ENCODE measurements at regions not wholly inside any gene's neighbourhood (a gene's known extent, or its start where the extent isn't known, plus 50 kb on each side); places are given as distances from the start of the nearest gene placed in this dataset.

DNA sequence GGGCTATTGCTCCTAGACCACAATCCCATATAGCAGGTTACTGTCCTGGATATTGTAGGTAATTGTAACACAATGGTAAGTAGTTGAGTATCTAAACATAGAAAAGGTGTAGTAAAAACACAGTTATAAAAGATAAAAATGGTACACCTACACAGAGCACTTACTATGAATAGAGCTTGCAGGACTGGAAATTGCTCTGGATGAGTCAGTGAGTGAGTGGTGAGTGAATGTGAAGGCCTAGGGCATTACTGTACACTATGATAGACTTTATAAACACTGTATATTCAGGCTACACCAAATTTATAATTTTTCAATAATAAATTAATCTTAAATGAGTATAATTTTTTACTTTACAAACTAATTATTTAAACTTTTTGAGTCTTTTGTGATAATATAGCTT is 425.7 kb downstream of the PABPC4L start:
- DNase-seq (no peak), ATAC-seq (no peak)
- Histone ChIP-seq H3K4me1 (no peaks in the 10 kb centered on the region), H3K9me3 (no peaks in the 10 kb centered on the region), H3K27ac (no peak overlapping the region), H3K27me3 (ENCODE audit: insufficient read depth in 3 of 3, low read length in 2 of 3) (no peaks in the 10 kb centered on the region), H3K36me3 (ENCODE audit: insufficient read depth in 1 of 2, low read depth in 1 of 2) (no peaks in the 10 kb centered on the region), H3K4me3 (no peak overlapping the region)
- intact Hi-C loops (cut with DNase I) = no loop called here
- no peak for TF ChIP-seq CTCF (IDR thresholded peaks at IDR 0.05)

DNA sequence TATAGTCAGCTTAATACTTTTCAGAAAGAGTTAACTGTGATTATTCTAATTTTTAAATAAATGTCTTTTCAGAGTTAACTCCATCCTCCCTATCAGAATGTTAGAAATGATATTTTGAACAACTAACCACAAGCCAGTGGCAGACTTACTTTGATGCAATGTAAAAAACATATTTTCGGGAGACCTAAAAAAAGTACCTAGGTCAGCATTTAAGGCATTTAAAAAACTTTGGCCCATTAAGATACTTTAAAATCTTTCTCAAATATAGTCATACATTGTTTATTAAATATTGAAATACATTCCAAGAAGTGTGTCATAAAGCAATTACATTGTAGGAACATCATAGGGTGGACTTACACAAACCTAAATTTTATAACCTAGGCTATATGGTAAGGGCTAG is 426.1 kb downstream of the PABPC4L start:
- TF ChIP-seq CTCF (IDR thresholded peaks at IDR 0.05) = no peak
- 86 to 95% (median 92%) methylated on average over 1 of the region's 1 CpG for WGBS, 3 donors
- ATAC-seq (no peak), DNase-seq (no peak)
- H3K4me3 ChIP-seq = no peak overlapping the region
- H3K36me3 ChIP-seq (ENCODE audit: insufficient read depth in 1 of 2, low read depth in 1 of 2) = no peaks in the 10 kb centered on the region
- H3K4me1 ChIP-seq = no peaks in the 10 kb centered on the region
- H3K9me3 ChIP-seq = no peaks in the 10 kb centered on the region
- H3K27me3 ChIP-seq (ENCODE audit: insufficient read depth in 3 of 3, low read length in 2 of 3) = no peaks in the 10 kb centered on the region
- intact Hi-C loops (cut with DNase I) = no loop called here
- H3K27ac ChIP-seq = no peak overlapping the region

GRCh38 chr4:133759428-133759827 is 442.2 kb downstream of the PABPC4L start:
- H3K4me1 ChIP-seq = no peaks in the 10 kb centered on the region
- H3K36me3 ChIP-seq (ENCODE audit: insufficient read depth in 1 of 2, low read depth in 1 of 2) = no peaks in the 10 kb centered on the region
- ATAC-seq = no peak
- H3K27ac ChIP-seq = no peak overlapping the region
- no peaks in the 10 kb centered on the region for H3K27me3 ChIP-seq (ENCODE audit: insufficient read depth in 3 of 3, low read length in 2 of 3)
- no peak overlapping the region for H3K4me3 ChIP-seq
- WGBS, 3 donors = 75 to 80% (median 78%) methylated on average over 7 of the region's 7 CpGs
- intact Hi-C loops (cut with DNase I) = no loop called here
- no peaks in the 10 kb centered on the region for H3K9me3 ChIP-seq
- no peak for DNase-seq
- TF ChIP-seq CTCF (IDR thresholded peaks at IDR 0.05) = no peak

GRCh38 chr4:133741766-133742165 is 459.8 kb downstream of the PABPC4L start:
- intact Hi-C loops (cut with DNase I) = no loop called here

More at GRCh38 chr4:133741766-133742165, 459.8 kb downstream of the PABPC4L start:
- Histone ChIP-seq H3K4me1 (no peaks in the 10 kb centered on the region), H3K27me3 (ENCODE audit: insufficient read depth in 3 of 3, low read length in 2 of 3) (no peaks in the 10 kb centered on the region), H3K9me3 (no peaks in the 10 kb centered on the region), H3K36me3 (ENCODE audit: insufficient read depth in 1 of 2, low read depth in 1 of 2) (no peaks in the 10 kb centered on the region), H3K4me3 (no peak overlapping the region), H3K27ac (no peak overlapping the region)
- no peak for ATAC-seq
- no peak for DNase-seq
- 70 to 79% (median 71%) methylated on average over 3 of the region's 3 CpGs for WGBS, 3 donors
- TF ChIP-seq CTCF (IDR thresholded peaks at IDR 0.05) = no peak
